IMR-90 (cell line): ENCODE measurements at regions not wholly inside any gene's neighbourhood (a gene's known extent, or its start where the extent isn't known, plus 50 kb on each side); places are given as distances from the start of the nearest gene placed in this dataset.

Experiments
- ATAC-seq: fragments of 200-7000 bp; cut with Tn5 transposase; 2 replicates; pipeline ENCODE4 v1.9.1; 2020; ENCODE audit warnings: low read depth, mild to moderate bottlenecking, moderate library complexity
- BruUV-seq: library from RNA; stranded (reverse); fragments of 400-500 nt; replicated peaks from 2 replicates; lab custom pipeline; 2021; lab: Mats Ljungman, UMichigan
- CTCF ChIA-PET: fragments of 300-600 bp; formaldehyde crosslinking; extraction: SDS; loops from one replicate; lab custom pipeline; 2021; ENCODE audit warnings: antibody characterized with exemption; lab: Yijun Ruan, JAX
- POLR2A ChIA-PET: fragments of 300-600 bp; sonication (Branson Sonifier 250); formaldehyde crosslinking; loops from one replicate; lab custom pipeline; 2022; ENCODE audit warnings: antibody characterized with exemption; ENCODE audit not compliant: unreplicated experiment; lab: Charles Lee
- DNase-seq: peaks from one replicate; pipeline ENCODE4 v3.0.0; 2013
- H2AFZ ChIP-seq: replicated peaks from 2 replicates; pipeline ENCODE3; 2013; ENCODE audit warnings: low read length, mild to moderate bottlenecking; ENCODE audit not compliant: poor library complexity
- H2AK5ac ChIP-seq: 2 replicates; pipeline ENCODE4 v1.6.1; 2013; ENCODE audit warnings: low read depth, low read length, inconsistent platforms
- H2AK9ac ChIP-seq: replicated peaks from 2 replicates; pipeline ENCODE3; 2013; ENCODE audit warnings: mild to moderate bottlenecking, low read depth, low read length, moderate library complexity; ENCODE audit not compliant: poor library complexity
- H2BK120ac ChIP-seq: 2 replicates; pipeline ENCODE4 v1.6.1; 2013; ENCODE audit warnings: low read depth, low read length, inconsistent platforms
- H2BK15ac ChIP-seq: 3 replicates; pipeline ENCODE4 v1.6.1; 2013; ENCODE audit warnings: low read depth, low read length, inconsistent platforms
- H2BK20ac ChIP-seq: 2 replicates; pipeline ENCODE4 v1.6.1; 2013; ENCODE audit warnings: low read depth, mild to moderate bottlenecking, inconsistent platforms, low read length, moderate library complexity
- H2BK5ac ChIP-seq: 2 replicates; pipeline ENCODE4 v1.6.1; 2013; ENCODE audit warnings: mild to moderate bottlenecking, low read depth, low read length, inconsistent platforms; ENCODE audit not compliant: poor library complexity, severe bottlenecking
- H3K14ac ChIP-seq: replicated peaks from 2 replicates; pipeline ENCODE4 v1.6.1; 2013; ENCODE audit warnings: low read depth, low read length, inconsistent platforms
- H3K18ac ChIP-seq: 2 replicates; pipeline ENCODE4 v1.6.1; 2013; ENCODE audit warnings: low read depth, low read length, control low read depth
- H3K23ac ChIP-seq: 2 replicates; pipeline ENCODE4 v1.6.1; 2013; ENCODE audit warnings: low read depth, low read length, inconsistent platforms
- H3K27ac ChIP-seq: 2 replicates; pipeline ENCODE4 v1.5.1; 2013; ENCODE audit warnings: mild to moderate bottlenecking, control low read depth, low read length; ENCODE audit not compliant: insufficient read depth
- H3K27me3 ChIP-seq: 2 replicates; pipeline ENCODE4 v1.6.1; 2013; ENCODE audit warnings: low read length; ENCODE audit not compliant: control insufficient read depth, insufficient read depth
- H3K36me3 ChIP-seq: 2 replicates; pipeline ENCODE4 v1.6.1; 2013; ENCODE audit warnings: low read length, mixed read lengths; ENCODE audit not compliant: control insufficient read depth, insufficient read depth
- H3K4ac ChIP-seq: 2 replicates; pipeline ENCODE4 v1.6.1; 2013; ENCODE audit warnings: low read depth, low read length, inconsistent platforms
- H3K4me1 ChIP-seq: 2 replicates; pipeline ENCODE4 v1.6.1; 2013; ENCODE audit warnings: low read length, mixed read lengths; ENCODE audit not compliant: control insufficient read depth, insufficient read depth
- H3K4me2 ChIP-seq: 2 replicates; pipeline ENCODE4 v1.6.1; 2013; ENCODE audit warnings: low read depth, mild to moderate bottlenecking, control low read depth, low read length, moderate library complexity
- H3K4me3 ChIP-seq: 2 replicates; pipeline ENCODE4 v1.5.1; 2013; ENCODE audit warnings: low read depth, mild to moderate bottlenecking, control low read depth, low read length, moderate library complexity; ENCODE audit not compliant: insufficient read depth
- H3K56ac ChIP-seq: 2 replicates; pipeline ENCODE4 v1.6.1; 2013; ENCODE audit warnings: low read length, inconsistent platforms; ENCODE audit not compliant: insufficient read depth; ENCODE audit errors: extremely low read depth
- H3K79me1 ChIP-seq, 2 experiments: 2 replicates each; pipeline ENCODE4 v1.6.1; 2013; ENCODE audit warnings: low read length in 2 of 2, inconsistent platforms in 1 of 2, low read depth in 1 of 2
- H3K9ac ChIP-seq: 2 replicates; pipeline ENCODE4 v1.6.1; 2013; ENCODE audit warnings: low read depth, low read length, control low read depth
- H3K9me1 ChIP-seq: 2 replicates; pipeline ENCODE4 v1.6.1; 2013; ENCODE audit warnings: low read length, inconsistent platforms; ENCODE audit not compliant: insufficient read depth
- H3K9me3 ChIP-seq: 2 replicates; pipeline ENCODE4 v1.6.1; 2013; ENCODE audit warnings: low read length; ENCODE audit not compliant: control insufficient read depth, insufficient read depth
- H4K20me1 ChIP-seq: 2 replicates; pipeline ENCODE4 v1.6.1; 2013; ENCODE audit warnings: low read length, inconsistent platforms; ENCODE audit not compliant: insufficient read depth
- H4K5ac ChIP-seq: 2 replicates; pipeline ENCODE4 v1.6.1; 2013; ENCODE audit warnings: mild to moderate bottlenecking, low read depth, low read length, control low read depth
- H4K8ac ChIP-seq, 2 experiments: 2 replicates each; pipeline ENCODE4 v1.6.1; 2013; ENCODE audit warnings: low read depth in 2 of 2, low read length in 2 of 2, control low read depth in 1 of 2, inconsistent platforms in 1 of 2
- H4K91ac ChIP-seq: 2 replicates; pipeline ENCODE4 v1.6.1; 2013; ENCODE audit warnings: low read depth, low read length, inconsistent platforms; ENCODE audit not compliant: insufficient read depth
- BHLHE40 ChIP-seq: fragments of 150-350 bp; IDR thresholded peaks from 2 replicates; pipeline ENCODE4 v1.6.1; 2016; ENCODE audit warnings: mild to moderate bottlenecking, low read depth, low read length
- CEBPB ChIP-seq: IDR thresholded peaks from 2 replicates; pipeline ENCODE4 v1.6.1; 2012; ENCODE audit warnings: low read depth, low read length, improper control_type of control experiment
- CHD1 ChIP-seq: IDR thresholded peaks from 2 replicates; pipeline ENCODE4 v1.6.1; 2012; ENCODE audit warnings: low read depth, low read length, improper control_type of control experiment
- CTCF ChIP-seq: conservative IDR thresholded peaks from 2 replicates; pipeline ENCODE4 v1.5.1; 2012; ENCODE audit warnings: mild to moderate bottlenecking, low read depth, low read length, improper control_type of control experiment
- ELK1 ChIP-seq: fragments of 150-350 bp; IDR thresholded peaks from 2 replicates; pipeline ENCODE4 v1.6.1; 2016; ENCODE audit warnings: low read depth, mild to moderate bottlenecking, low read length, moderate library complexity, borderline replicate concordance
- FOS ChIP-seq: fragments of 150-350 bp; IDR thresholded peaks from 2 replicates; pipeline ENCODE4 v1.6.1; 2016; ENCODE audit warnings: low read depth, low read length
- MAFK ChIP-seq: IDR thresholded peaks from 2 replicates; pipeline ENCODE4 v1.6.1; 2012; ENCODE audit warnings: low read depth, low read length, improper control_type of control experiment
- MAZ ChIP-seq: IDR thresholded peaks from 2 replicates; pipeline ENCODE4 v1.6.1; 2012; ENCODE audit warnings: low read depth, mild to moderate bottlenecking, low read length, improper control_type of control experiment, moderate library complexity, borderline replicate concordance
- MXI1 ChIP-seq: IDR thresholded peaks from 2 replicates; pipeline ENCODE4 v1.6.1; 2012; ENCODE audit warnings: low read depth, mild to moderate bottlenecking, low read length, moderate library complexity, borderline replicate concordance
- NFE2L2 ChIP-seq: fragments of 150-350 bp; IDR thresholded peaks from 2 replicates; pipeline ENCODE4 v1.6.1; 2016; ENCODE audit warnings: low read depth, mild to moderate bottlenecking, low read length
- POLR2A ChIP-seq: IDR thresholded peaks from 2 replicates; pipeline ENCODE4 v1.6.1; 2012; ENCODE audit warnings: mild to moderate bottlenecking, low read depth, low read length
- RAD21 ChIP-seq: IDR thresholded peaks from 2 replicates; pipeline ENCODE4 v1.6.1; 2012; ENCODE audit warnings: low read length, improper control_type of control experiment
- RCOR1 ChIP-seq: IDR thresholded peaks from 2 replicates; pipeline ENCODE4 v1.6.1; 2012; ENCODE audit warnings: mild to moderate bottlenecking, low read length, improper control_type of control experiment; ENCODE audit not compliant: insufficient replicate concordance
- RFX5 ChIP-seq: IDR thresholded peaks from 2 replicates; pipeline ENCODE4 v1.8.0; 2012; ENCODE audit warnings: low read depth, mild to moderate bottlenecking, low read length, moderate library complexity
- SMC3 ChIP-seq: fragments of 150-350 bp; IDR thresholded peaks from 2 replicates; pipeline ENCODE4 v1.6.1; 2016; ENCODE audit warnings: low read depth, mild to moderate bottlenecking, antibody characterized with exemption, low read length, moderate library complexity
- USF2 ChIP-seq: fragments of 150-350 bp; IDR thresholded peaks from 2 replicates; pipeline ENCODE4 v1.6.1; 2017; ENCODE audit warnings: mild to moderate bottlenecking, antibody characterized with exemption, low read length, low read depth
- WGBS, 2 experiments: methylation state at CpG; one replicate each; pipeline versions ENCODE4 v1.1.5 to v1.1.7; 2013; ENCODE audit warnings: missing lambda C conversion rate in 2 of 2; ENCODE audit not compliant: insufficient read length in 1 of 2; ENCODE audit errors: extremely low coverage in 2 of 2; 5-methylcytosine and 5-hydroxymethylcytosine counted together
- dilution Hi-C: fragments of 300-500 bp; cut with HindIII; formaldehyde crosslinking; loops from one replicate; pipeline ENCODE4 v1.14.3; 2018; ENCODE audit warnings: low sequenced_read_pairs; ENCODE audit not compliant: unreplicated experiment
- in situ Hi-C: fragments of 300-500 bp; cut with MboI; formaldehyde crosslinking; loops from 3 replicates; pipeline ENCODE4 v1.14.3; 2019; ENCODE audit warnings: low sequenced_read_pairs, inconsistent platforms, mixed read lengths
- intact Hi-C: fragments of 100-400 bp; cut with micrococcal nuclease; formaldehyde crosslinking; loops from 2 replicates; pipeline ENCODE4 v1.10.0; 2022

- no peak for DNase-seq
- dilution Hi-C loops: no loop called here
Measured at GRCh38 chr20:39491711-39492110, 529.6 kb downstream of the DHX35 start.

More at GRCh38 chr20:39491711-39492110, 529.6 kb downstream of the DHX35 start:
- H4K8ac ChIP-seq: no peak overlapping the region
- H3K14ac ChIP-seq: no peak overlapping the region
- H3K27me3 ChIP-seq: no peaks in the 10 kb centered on the region
- peaks cover 8% of the 10 kb centered on the region for H3K9me3 ChIP-seq
- H2BK20ac ChIP-seq: no peak overlapping the region
- TF ChIP-seq NFE2L2 (no peak), RFX5 (no peak), ELK1 (no peak), RCOR1 (no peak), CTCF (no peak), RAD21 (no peak), SMC3 (no peak), CEBPB (no peak), FOS (no peak), MAFK (no peak), CHD1 (no peak), POLR2A (no peak), MAZ (no peak), BHLHE40 (no peak), MXI1 (no peak), USF2 (no peak)
- no peak overlapping the region for H4K5ac ChIP-seq
- H3K9me1 ChIP-seq: no peaks in the 10 kb centered on the region
- H3K4me2 ChIP-seq: no peak overlapping the region
- no peak overlapping the region for H2BK5ac ChIP-seq
- H2AK9ac ChIP-seq: no peak overlapping the region
- no peak for ATAC-seq
- no peaks in the 10 kb centered on the region for H4K20me1 ChIP-seq
- CTCF ChIA-PET: no interaction called here
- no peak overlapping the region for H2AK5ac ChIP-seq
- WGBS, 2 experiments: no CpG with 5 or more reads among the region's 1 CpG
- H3K27ac ChIP-seq: no peak overlapping the region
- H3K18ac ChIP-seq: no peak overlapping the region
- no TSS peak for BruUV-seq
- POLR2A ChIA-PET: no interaction called here
- H3K56ac ChIP-seq: no peak overlapping the region
- no peaks in the 10 kb centered on the region for H3K36me3 ChIP-seq
- H2AFZ ChIP-seq: no peak overlapping the region
- H3K23ac ChIP-seq: no peak overlapping the region
- no peak overlapping the region for H4K91ac ChIP-seq
- H3K9ac ChIP-seq: no peak overlapping the region
- intact Hi-C loops: no loop called here
- in situ Hi-C loops: no loop called here
- H2BK15ac ChIP-seq: no peak overlapping the region
- no peak overlapping the region for H2BK120ac ChIP-seq
- no peak overlapping the region for H3K4me3 ChIP-seq
- H3K4ac ChIP-seq: no peak overlapping the region
- H3K4me1 ChIP-seq: no peaks in the 10 kb centered on the region
- H3K79me1 ChIP-seq: no peaks in the 10 kb centered on the region
